ENCODE measurements at regions not wholly inside any gene's neighbourhood (a gene's known extent, or its start where the extent isn't known, plus 50 kb on each side); places are given as distances from the start of the nearest gene placed in this dataset.

DNA sequence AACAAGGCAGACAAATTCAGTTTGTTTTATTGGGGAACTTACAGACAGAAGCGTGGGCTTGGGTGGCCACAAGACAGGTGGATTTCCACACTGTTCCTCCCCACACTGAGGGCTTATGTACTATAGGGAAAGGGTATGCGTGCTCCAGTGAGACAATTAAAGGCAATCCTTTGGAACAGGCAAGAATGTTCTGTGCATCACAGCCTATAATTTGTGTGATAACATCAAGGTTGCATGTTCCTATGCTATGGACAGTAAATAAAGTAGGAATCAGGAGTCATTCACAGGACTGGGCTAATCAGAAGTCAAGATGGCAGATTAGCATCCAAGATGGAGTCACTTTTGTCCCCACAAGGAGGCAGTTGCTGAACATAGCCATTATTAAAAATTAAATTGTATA lies 84.6 kb upstream of the TRIM2 start:
- no peak for TF ChIP-seq YY1 (IDR thresholded peaks at IDR 0.05; ENCODE audit: insufficient read depth, insufficient read length)

DNA sequence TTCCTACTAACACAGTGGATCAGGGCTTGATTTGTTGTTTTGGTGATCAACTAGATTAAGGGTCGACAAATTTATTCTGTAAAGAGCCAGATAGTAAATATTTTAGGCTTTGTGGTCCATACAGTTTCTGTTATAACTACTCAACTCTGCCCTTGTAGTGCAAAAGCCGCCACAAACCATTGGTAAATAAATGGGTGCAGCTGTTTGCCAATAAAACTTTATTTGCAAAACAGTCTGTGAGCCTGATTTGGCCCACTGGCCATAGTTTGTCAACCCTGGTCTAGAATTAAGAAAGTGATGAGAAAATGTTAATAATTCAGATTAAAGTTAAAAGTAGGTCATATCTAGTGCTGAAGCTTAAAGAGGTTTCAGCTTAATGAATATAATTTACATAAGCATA lies 84.0 kb upstream of the TRIM2 start:
- Histone ChIP-seq H3K27me3 (ENCODE audit: insufficient read depth, insufficient read length) (no peaks in the 10 kb centered on the region), H3K36me3 (ENCODE audit: insufficient read depth, insufficient read length, low read length) (no peaks in the 10 kb centered on the region), H3K4me1 (ENCODE audit: insufficient read depth, insufficient read length) (peaks cover 1% of the 10 kb centered on the region), H3K9me3 (ENCODE audit: insufficient read depth, low read length) (no peaks in the 10 kb centered on the region), H3K4me3 (ENCODE audit: insufficient read length, low read depth) (no peak overlapping the region), H3K9ac (ENCODE audit: insufficient read length, low read depth) (no peak overlapping the region)
- DNase-seq (ENCODE audit: low read depth, low spot score) = no peak
- no peak for TF ChIP-seq SUZ12 (IDR thresholded peaks at IDR 0.05; ENCODE audit: extremely low read depth, insufficient read depth, insufficient read length)
- TF ChIP-seq YY1 (IDR thresholded peaks at IDR 0.05; ENCODE audit: insufficient read depth, insufficient read length) = no peak
- TF ChIP-seq ZNF274 (IDR thresholded peaks at IDR 0.05; ENCODE audit: low read depth, low read length) = no peak

More for the DNA sequence above, 84.6 kb upstream of the TRIM2 start:
- H3K9me3 ChIP-seq (ENCODE audit: insufficient read depth, low read length) = no peaks in the 10 kb centered on the region
- no peaks in the 10 kb centered on the region for H3K27me3 ChIP-seq (ENCODE audit: insufficient read depth, insufficient read length)
- no peak overlapping the region for H3K9ac ChIP-seq (ENCODE audit: insufficient read length, low read depth)
- peaks cover 1% of the 10 kb centered on the region for H3K4me1 ChIP-seq (ENCODE audit: insufficient read depth, insufficient read length)
- no peak overlapping the region for H3K4me3 ChIP-seq (ENCODE audit: insufficient read length, low read depth)
- DNase-seq (ENCODE audit: low read depth, low spot score) = no peak
- H3K36me3 ChIP-seq (ENCODE audit: insufficient read depth, insufficient read length, low read length) = no peaks in the 10 kb centered on the region

DNA sequence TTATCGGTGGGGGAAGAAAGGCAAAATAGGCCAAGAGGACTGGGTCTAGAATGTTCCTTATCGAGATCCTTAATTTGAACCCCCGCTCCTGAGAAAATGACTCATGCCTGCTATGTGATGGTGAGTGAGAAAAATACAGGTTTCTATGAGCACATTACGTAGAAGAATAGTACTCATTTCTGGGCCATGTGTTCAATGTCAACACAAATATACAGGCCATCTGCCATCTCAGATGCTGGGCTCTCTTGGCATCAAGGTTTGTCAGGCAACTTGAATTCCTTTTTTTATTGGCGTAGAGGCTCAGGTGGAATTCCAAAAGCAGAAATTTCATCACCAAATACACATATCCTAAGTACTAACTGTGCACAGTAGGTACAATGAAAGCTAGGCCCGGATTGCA lies 81.4 kb upstream of the TRIM2 start:
- no peak overlapping the region for H3K4me3 ChIP-seq (ENCODE audit: insufficient read length, low read depth)
- H3K4me1 ChIP-seq (ENCODE audit: insufficient read depth, insufficient read length) = peaks cover 2% of the 10 kb centered on the region
- no peak overlapping the region for H3K9ac ChIP-seq (ENCODE audit: insufficient read length, low read depth)
- H3K9me3 ChIP-seq (ENCODE audit: insufficient read depth, low read length) = no peaks in the 10 kb centered on the region
- no peak for DNase-seq (ENCODE audit: low read depth, low spot score)
- no peak for TF ChIP-seq YY1 (IDR thresholded peaks at IDR 0.05; ENCODE audit: insufficient read depth, insufficient read length)
- TF ChIP-seq ZNF274 (IDR thresholded peaks at IDR 0.05; ENCODE audit: low read depth, low read length) = no peak
- TF ChIP-seq SUZ12 (IDR thresholded peaks at IDR 0.05; ENCODE audit: extremely low read depth, insufficient read depth, insufficient read length) = no peak
- H3K27me3 ChIP-seq (ENCODE audit: insufficient read depth, insufficient read length) = no peaks in the 10 kb centered on the region
- H3K36me3 ChIP-seq (ENCODE audit: insufficient read depth, insufficient read length, low read length) = no peaks in the 10 kb centered on the region

DNA sequence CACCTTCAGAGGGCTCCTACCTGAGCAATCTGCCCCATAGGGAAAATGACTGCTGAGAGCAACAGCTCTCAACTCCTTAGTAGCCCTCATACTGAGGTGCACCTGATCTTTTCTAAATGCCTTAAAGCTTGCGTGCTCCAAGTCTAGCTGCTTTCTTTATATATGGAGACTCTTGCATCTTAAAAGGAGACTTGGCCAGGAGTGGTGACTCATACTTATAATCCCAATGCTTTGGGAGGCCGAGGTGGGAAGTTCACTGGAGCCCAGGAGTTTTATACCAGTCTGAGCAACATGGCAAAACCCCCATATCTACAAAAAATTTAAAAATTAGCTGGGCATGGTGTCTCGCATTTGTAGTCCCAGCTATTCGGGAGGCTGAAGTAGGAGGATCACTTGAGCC lies 78.1 kb upstream of the TRIM2 start:
- Histone ChIP-seq H3K27me3 (ENCODE audit: insufficient read depth, insufficient read length) (no peaks in the 10 kb centered on the region), H3K9me3 (ENCODE audit: insufficient read depth, low read length) (no peaks in the 10 kb centered on the region), H3K36me3 (ENCODE audit: insufficient read depth, insufficient read length, low read length) (no peaks in the 10 kb centered on the region), H3K4me1 (ENCODE audit: insufficient read depth, insufficient read length) (peaks cover 2% of the 10 kb centered on the region), H3K4me3 (ENCODE audit: insufficient read length, low read depth) (no peak overlapping the region), H3K9ac (ENCODE audit: insufficient read length, low read depth) (no peak overlapping the region)
- DNase-seq (ENCODE audit: low read depth, low spot score) = no peak
- TF ChIP-seq ZNF274 (IDR thresholded peaks at IDR 0.05; ENCODE audit: low read depth, low read length) (no peak), YY1 (IDR thresholded peaks at IDR 0.05; ENCODE audit: insufficient read depth, insufficient read length) (no peak), SUZ12 (IDR thresholded peaks at IDR 0.05; ENCODE audit: extremely low read depth, insufficient read depth, insufficient read length) (no peak)

DNA sequence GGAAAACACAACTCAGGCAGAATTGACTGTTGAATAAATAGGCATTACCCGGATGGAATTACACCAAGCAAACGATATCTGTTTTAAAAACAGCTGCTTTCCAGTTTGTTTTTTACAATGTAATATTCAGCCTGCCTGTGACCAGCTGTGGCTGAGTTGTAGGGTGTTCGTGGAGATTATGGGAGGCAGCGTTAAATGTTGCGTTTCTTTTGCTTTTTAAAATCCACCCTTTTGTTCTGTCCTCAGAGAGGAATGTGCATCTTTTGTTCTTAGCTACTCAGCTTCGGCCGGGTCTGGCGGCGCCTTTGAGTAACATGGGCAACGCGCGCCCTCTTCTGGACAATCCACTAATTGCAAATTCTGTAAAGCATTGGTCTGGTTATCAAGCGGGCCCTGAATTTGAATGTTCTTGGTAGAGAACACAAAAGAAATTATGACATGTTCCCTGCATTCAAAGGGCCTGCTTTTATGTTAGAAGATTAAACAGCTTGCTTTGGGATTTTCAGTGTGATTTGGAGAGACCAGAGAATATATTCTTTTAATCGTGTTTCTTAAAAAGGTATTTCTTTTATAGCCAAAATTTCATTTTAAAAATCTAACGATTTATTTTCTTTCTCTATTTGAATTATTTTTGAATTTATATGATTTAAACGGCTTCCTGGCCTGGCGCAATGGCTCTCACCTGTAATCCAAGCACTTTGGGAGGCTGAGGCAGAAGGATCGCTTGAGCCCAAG lies 76.3 kb upstream of the TRIM2 start:
- Histone ChIP-seq H3K36me3 (ENCODE audit: insufficient read depth, insufficient read length, low read length) (no peaks in the 10 kb centered on the region), H3K27me3 (ENCODE audit: insufficient read depth, insufficient read length) (no peaks in the 10 kb centered on the region), H3K4me3 (ENCODE audit: insufficient read length, low read depth) (no peak overlapping the region), H3K9ac (ENCODE audit: insufficient read length, low read depth) (no peak overlapping the region), H3K9me3 (ENCODE audit: insufficient read depth, low read length) (no peaks in the 10 kb centered on the region), H3K4me1 (ENCODE audit: insufficient read depth, insufficient read length) (peaks cover 2% of the 10 kb centered on the region)
- no peak for TF ChIP-seq YY1 (IDR thresholded peaks at IDR 0.05; ENCODE audit: insufficient read depth, insufficient read length)
- TF ChIP-seq ZNF274 (IDR thresholded peaks at IDR 0.05; ENCODE audit: low read depth, low read length) = no peak
- no peak for TF ChIP-seq SUZ12 (IDR thresholded peaks at IDR 0.05; ENCODE audit: extremely low read depth, insufficient read depth, insufficient read length)
- peak; percentile 70 for DNase-seq (ENCODE audit: low read depth, low spot score)

DNA sequence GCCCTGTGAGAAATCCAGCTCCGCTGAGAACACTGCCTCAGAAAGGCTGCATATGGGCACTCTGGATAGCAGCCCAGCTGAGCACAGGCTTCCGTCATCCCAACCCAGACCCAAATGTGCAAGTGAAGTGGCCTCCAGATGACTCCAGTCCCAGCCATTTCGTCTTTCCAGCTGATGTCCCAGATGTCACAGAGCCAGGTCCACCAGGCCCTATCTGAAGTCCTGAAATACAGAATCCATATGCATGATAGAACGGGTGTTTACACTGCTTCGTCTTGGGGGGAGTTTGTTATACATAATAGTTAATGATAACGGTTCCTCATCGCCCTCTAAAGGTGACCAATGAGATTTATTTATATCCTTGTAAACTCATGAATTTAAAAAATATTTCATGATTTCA lies 72.6 kb upstream of the TRIM2 start:
- no peaks in the 10 kb centered on the region for H3K27me3 ChIP-seq (ENCODE audit: insufficient read depth, insufficient read length)
- no peaks in the 10 kb centered on the region for H3K36me3 ChIP-seq (ENCODE audit: insufficient read depth, insufficient read length, low read length)
- no peak overlapping the region for H3K9ac ChIP-seq (ENCODE audit: insufficient read length, low read depth)
- no peak for DNase-seq (ENCODE audit: low read depth, low spot score)
- no peak overlapping the region for H3K4me3 ChIP-seq (ENCODE audit: insufficient read length, low read depth)
- H3K4me1 ChIP-seq (ENCODE audit: insufficient read depth, insufficient read length) = no peaks in the 10 kb centered on the region
- no peak for TF ChIP-seq ZNF274 (IDR thresholded peaks at IDR 0.05; ENCODE audit: low read depth, low read length)
- TF ChIP-seq YY1 (IDR thresholded peaks at IDR 0.05; ENCODE audit: insufficient read depth, insufficient read length) = no peak
- no peak for TF ChIP-seq SUZ12 (IDR thresholded peaks at IDR 0.05; ENCODE audit: extremely low read depth, insufficient read depth, insufficient read length)
- no peaks in the 10 kb centered on the region for H3K9me3 ChIP-seq (ENCODE audit: insufficient read depth, low read length)

DNA sequence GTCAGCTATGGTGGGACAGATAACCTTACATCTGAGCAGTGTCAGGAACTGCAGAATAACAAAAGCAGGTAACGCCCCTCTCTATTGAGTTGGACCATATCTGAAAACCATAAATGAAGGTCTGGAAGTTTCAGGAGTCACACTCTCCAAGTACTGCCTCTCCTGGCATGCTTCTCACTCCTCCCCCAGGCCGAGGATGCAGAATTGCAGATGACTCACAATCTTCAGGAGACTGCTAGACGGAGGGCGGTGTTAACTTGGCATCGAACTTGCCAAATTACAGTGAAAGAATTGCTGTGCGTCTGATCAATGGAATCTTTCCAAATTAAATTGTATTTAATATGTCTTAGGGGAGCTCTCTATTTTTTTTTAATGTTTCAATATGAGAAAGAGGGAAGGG lies 67.1 kb upstream of the TRIM2 start:
- TF ChIP-seq ZNF274 (IDR thresholded peaks at IDR 0.05; ENCODE audit: low read depth, low read length) (no peak), YY1 (IDR thresholded peaks at IDR 0.05; ENCODE audit: insufficient read depth, insufficient read length) (no peak), SUZ12 (IDR thresholded peaks at IDR 0.05; ENCODE audit: extremely low read depth, insufficient read depth, insufficient read length) (no peak)
- DNase-seq (ENCODE audit: low read depth, low spot score) = no peak
- Histone ChIP-seq H3K9me3 (ENCODE audit: insufficient read depth, low read length) (no peaks in the 10 kb centered on the region), H3K4me1 (ENCODE audit: insufficient read depth, insufficient read length) (no peaks in the 10 kb centered on the region), H3K36me3 (ENCODE audit: insufficient read depth, insufficient read length, low read length) (no peaks in the 10 kb centered on the region), H3K4me3 (ENCODE audit: insufficient read length, low read depth) (no peak overlapping the region), H3K27me3 (ENCODE audit: insufficient read depth, insufficient read length) (no peaks in the 10 kb centered on the region), H3K9ac (ENCODE audit: insufficient read length, low read depth) (no peak overlapping the region)
